ENCODE measurements at regions not wholly inside any gene's neighbourhood (a gene's known extent, or its start where the extent isn't known, plus 50 kb on each side); places are given as distances from the start of the nearest gene placed in this dataset.
"Not testable (repeated sequence)": the region's sequence is repeated elsewhere in the genome, so short reads cannot be mapped to it uniquely, and the experiment has no call there.

GRCh38 chr20:47957989-47958801 is 172.9 kb upstream of the SULF2 start:
- H3K9me3 Mint-ChIP-seq; CTCF ChIA-PET; DNase-seq; H3K4me1 ChIP-seq (ENCODE audit: insufficient read depth, low read length); H3K4me1 Mint-ChIP-seq; H3K27ac ChIP-seq (ENCODE audit: low read depth, low read length); H3K9me3 ChIP-seq (ENCODE audit: low read length); H3K36me3 Mint-ChIP-seq; H3K36me3 ChIP-seq (ENCODE audit: insufficient read depth, low read length); H3K4me3 ChIP-seq (ENCODE audit: low read length); H3K27me3 ChIP-seq (ENCODE audit: insufficient read depth, low read length, poor library complexity, severe bottlenecking); H3K4me3 Mint-ChIP-seq; H3K27me3 Mint-ChIP-seq; POLR2A ChIA-PET: not testable (repeated sequence)
- H3K27ac Mint-ChIP-seq, result peak overlapping the region in 1 of 8 donors; percentile 32

- no peaks in the 10 kb centered on the region for H3K27me3 ChIP-seq (ENCODE audit: insufficient read depth, low read length, poor library complexity, severe bottlenecking)
- DNase-seq, result no peak
- H3K4me1 ChIP-seq (ENCODE audit: insufficient read depth, low read length), result no peaks in the 10 kb centered on the region
- CTCF ChIA-PET, result no interaction called here
- Mint-ChIP-seq H3K4me1 (no peaks in the 10 kb centered on the region), H3K27ac (no peak overlapping the region), H3K4me3 (no peak overlapping the region), H3K36me3 (no peaks in the 10 kb centered on the region), H3K9me3 (peaks cover 0 to 1% (median 0%) of the 10 kb centered on the region in 5 donors), H3K27me3 (peaks cover 5 to 9% of the 10 kb centered on the region in 2 donors)
- no peaks in the 10 kb centered on the region for H3K9me3 ChIP-seq (ENCODE audit: low read length)
- no peaks in the 10 kb centered on the region for H3K36me3 ChIP-seq (ENCODE audit: insufficient read depth, low read length)
- no peak overlapping the region for H3K4me3 ChIP-seq (ENCODE audit: low read length)
- POLR2A ChIA-PET, result no interaction called here
- H3K27ac ChIP-seq (ENCODE audit: low read depth, low read length), result no peak overlapping the region
These were observed 171.9 kb upstream of the SULF2 start for GRCh38 chr20:47957135-47957534.

GRCh38 chr20:47956268-47956995 is 171.2 kb upstream of the SULF2 start:
- H3K27ac ChIP-seq (ENCODE audit: low read depth, low read length), result no peak overlapping the region
- Mint-ChIP-seq H3K27ac (no peak overlapping the region), H3K9me3 (peaks cover 0 to 1% (median 0%) of the 10 kb centered on the region in 5 donors), H3K4me3 (no peak overlapping the region), H3K4me1 (no peaks in the 10 kb centered on the region), H3K27me3 (peaks cover 5 to 9% of the 10 kb centered on the region in 2 donors), H3K36me3 (no peaks in the 10 kb centered on the region)
- H3K4me3 ChIP-seq (ENCODE audit: low read length), result no peak overlapping the region
- ChIA-PET POLR2A (no interaction called here), CTCF (no interaction called here)
- H3K4me1 ChIP-seq (ENCODE audit: insufficient read depth, low read length), result no peaks in the 10 kb centered on the region
- no peaks in the 10 kb centered on the region for H3K9me3 ChIP-seq (ENCODE audit: low read length)
- no peak for DNase-seq
- no peaks in the 10 kb centered on the region for H3K27me3 ChIP-seq (ENCODE audit: insufficient read depth, low read length, poor library complexity, severe bottlenecking)
- no peaks in the 10 kb centered on the region for H3K36me3 ChIP-seq (ENCODE audit: insufficient read depth, low read length)

- Mint-ChIP-seq H3K9me3 (no peaks in the 10 kb centered on the region), H3K27me3 (peaks cover under 1 to 9% of the 10 kb centered on the region in 2 donors), H3K36me3 (no peaks in the 10 kb centered on the region), H3K27ac (no peak overlapping the region), H3K4me3 (no peak overlapping the region), H3K4me1 (no peaks in the 10 kb centered on the region)
- ChIA-PET POLR2A (no interaction called here), CTCF (no interaction called here)
- Histone ChIP-seq H3K4me1 (ENCODE audit: insufficient read depth, low read length) (no peaks in the 10 kb centered on the region), H3K27ac (ENCODE audit: low read depth, low read length) (no peak overlapping the region), H3K36me3 (ENCODE audit: insufficient read depth, low read length) (no peaks in the 10 kb centered on the region), H3K9me3 (ENCODE audit: low read length) (no peaks in the 10 kb centered on the region), H3K4me3 (ENCODE audit: low read length) (no peak overlapping the region), H3K27me3 (ENCODE audit: insufficient read depth, low read length, poor library complexity, severe bottlenecking) (no peaks in the 10 kb centered on the region)
- DNase-seq, result no peak
These were observed 168.2 kb upstream of the SULF2 start for GRCh38 chr20:47953471-47953870.

- no peaks in the 10 kb centered on the region for H3K36me3 ChIP-seq (ENCODE audit: insufficient read depth, low read length)
- H3K4me1 ChIP-seq (ENCODE audit: insufficient read depth, low read length), result no peaks in the 10 kb centered on the region
- DNase-seq, result no peak
- Mint-ChIP-seq H3K4me3 (no peak overlapping the region), H3K9me3 (no peaks in the 10 kb centered on the region), H3K36me3 (no peaks in the 10 kb centered on the region), H3K27ac (no peak overlapping the region), H3K4me1 (no peaks in the 10 kb centered on the region), H3K27me3 (peaks cover 7 to 10% of the 10 kb centered on the region in 2 donors)
- no peak overlapping the region for H3K27ac ChIP-seq (ENCODE audit: low read depth, low read length)
- peaks cover 3% of the 10 kb centered on the region for H3K27me3 ChIP-seq (ENCODE audit: insufficient read depth, low read length, poor library complexity, severe bottlenecking)
- no peak overlapping the region for H3K4me3 ChIP-seq (ENCODE audit: low read length)
- ChIA-PET CTCF (no interaction called here), POLR2A (no interaction called here)
- no peaks in the 10 kb centered on the region for H3K9me3 ChIP-seq (ENCODE audit: low read length)
These were observed 166.8 kb upstream of the SULF2 start for GRCh38 chr20:47952023-47952564.

- CTCF ChIA-PET, result no interaction called here
- peaks cover 7 to 15% of the 10 kb centered on the region in 2 donors for H3K27me3 Mint-ChIP-seq
- no peak overlapping the region for H3K4me3 Mint-ChIP-seq
- no peak for DNase-seq
- no peaks in the 10 kb centered on the region for H3K4me1 ChIP-seq (ENCODE audit: insufficient read depth, low read length)
- no peaks in the 10 kb centered on the region for H3K9me3 Mint-ChIP-seq
- H3K9me3 ChIP-seq (ENCODE audit: low read length), result no peaks in the 10 kb centered on the region
- no peaks in the 10 kb centered on the region for H3K4me1 Mint-ChIP-seq
- H3K27ac ChIP-seq (ENCODE audit: low read depth, low read length), result no peak overlapping the region
- H3K36me3 Mint-ChIP-seq, result no peaks in the 10 kb centered on the region
- no peaks in the 10 kb centered on the region for H3K36me3 ChIP-seq (ENCODE audit: insufficient read depth, low read length)
- POLR2A ChIA-PET, result no interaction called here
- no peak overlapping the region for H3K27ac Mint-ChIP-seq
- peaks cover 3% of the 10 kb centered on the region for H3K27me3 ChIP-seq (ENCODE audit: insufficient read depth, low read length, poor library complexity, severe bottlenecking)
- no peak overlapping the region for H3K4me3 ChIP-seq (ENCODE audit: low read length)
These were observed 166.3 kb upstream of the SULF2 start for GRCh38 chr20:47951521-47951971.

GRCh38 chr20:47950913-47951283 is 165.6 kb upstream of the SULF2 start:
- Histone ChIP-seq H3K4me3 (ENCODE audit: low read length) (no peak overlapping the region), H3K9me3 (ENCODE audit: low read length) (no peaks in the 10 kb centered on the region), H3K4me1 (ENCODE audit: insufficient read depth, low read length) (no peaks in the 10 kb centered on the region), H3K27me3 (ENCODE audit: insufficient read depth, low read length, poor library complexity, severe bottlenecking) (peaks cover 3% of the 10 kb centered on the region), H3K27ac (ENCODE audit: low read depth, low read length) (no peak overlapping the region), H3K36me3 (ENCODE audit: insufficient read depth, low read length) (no peaks in the 10 kb centered on the region)
- POLR2A ChIA-PET, result no interaction called here
- H3K27ac Mint-ChIP-seq, result no peak overlapping the region
- no peak for DNase-seq
- H3K36me3 Mint-ChIP-seq, result no peaks in the 10 kb centered on the region
- no peak overlapping the region for H3K4me3 Mint-ChIP-seq
- H3K4me1 Mint-ChIP-seq, result no peaks in the 10 kb centered on the region
- CTCF ChIA-PET, result no interaction called here
- H3K27me3 Mint-ChIP-seq, result peaks cover 7 to 17% of the 10 kb centered on the region in 2 donors
- H3K9me3 Mint-ChIP-seq, result no peaks in the 10 kb centered on the region

- H3K4me1 ChIP-seq (ENCODE audit: insufficient read depth, low read length), result no peaks in the 10 kb centered on the region
These were observed 165.0 kb upstream of the SULF2 start for GRCh38 chr20:47950124-47950912.

More at GRCh38 chr20:47950124-47950912, 165.0 kb upstream of the SULF2 start:
- H3K4me1 Mint-ChIP-seq, result no peaks in the 10 kb centered on the region
- peaks cover 7 to 23% of the 10 kb centered on the region in 2 donors for H3K27me3 Mint-ChIP-seq
- Histone ChIP-seq H3K27ac (ENCODE audit: low read depth, low read length) (no peak overlapping the region), H3K27me3 (ENCODE audit: insufficient read depth, low read length, poor library complexity, severe bottlenecking) (peaks cover 3% of the 10 kb centered on the region), H3K9me3 (ENCODE audit: low read length) (no peaks in the 10 kb centered on the region), H3K36me3 (ENCODE audit: insufficient read depth, low read length) (no peaks in the 10 kb centered on the region), H3K4me3 (ENCODE audit: low read length) (no peak overlapping the region)
- H3K4me3 Mint-ChIP-seq, result no peak overlapping the region
- H3K27ac Mint-ChIP-seq, result no peak overlapping the region
- no peak for DNase-seq
- POLR2A ChIA-PET, result no interaction called here
- CTCF ChIA-PET, result no interaction called here
- no peaks in the 10 kb centered on the region for H3K36me3 Mint-ChIP-seq
- no peaks in the 10 kb centered on the region for H3K9me3 Mint-ChIP-seq
